GM23338 (cell line): ENCODE measurements at regions not wholly inside any gene's neighbourhood (a gene's known extent, or its start where the extent isn't known, plus 50 kb on each side); places are given as distances from the start of the nearest gene placed in this dataset.

Source experiments
- ATAC-seq: fragments of 200-7000 bp; cut with Tn5 transposase; 3 replicates; pipeline ENCODE4 v1.9.1; 2020
- DNase-seq: peaks from one replicate; pipeline ENCODE4 v3.0.0-alpha.2; 2015; ENCODE audit warnings: low spot score
- H2AFZ ChIP-seq: fragments of 200-600 bp; sonication (generic); 2 replicates; pipeline ENCODE4 v1.8.0; 2016; ENCODE audit warnings: antibody characterized with exemption, mild to moderate bottlenecking, moderate library complexity
- H3F3A ChIP-seq: fragments of 200-600 bp; sonication (generic); replicated peaks from 2 replicates; pipeline ENCODE4 v1.8.0; 2017; ENCODE audit warnings: antibody characterized with exemption, mixed run types, low read depth
- H3K27ac ChIP-seq: fragments of 200-600 bp; sonication (generic); 2 replicates; pipeline ENCODE4 v1.6.1; 2016; ENCODE audit warnings: low read depth
- H3K27me3 ChIP-seq: fragments of 200-600 bp; sonication (generic); 2 replicates; pipeline ENCODE4 v1.8.0; 2016; ENCODE audit warnings: mild to moderate bottlenecking, mixed run types, moderate library complexity; ENCODE audit not compliant: insufficient read depth
- H3K36me3 ChIP-seq: fragments of 200-600 bp; sonication (generic); 2 replicates; pipeline ENCODE4 v1.8.0; 2016; ENCODE audit warnings: mild to moderate bottlenecking; ENCODE audit not compliant: insufficient read depth
- H3K4me1 ChIP-seq: fragments of 200-600 bp; sonication (generic); 2 replicates; pipeline ENCODE4 v1.8.0; 2016; ENCODE audit warnings: mild to moderate bottlenecking, moderate library complexity; ENCODE audit not compliant: insufficient read depth
- H3K4me2 ChIP-seq: fragments of 200-600 bp; sonication (generic); 2 replicates; pipeline ENCODE4 v1.7.1; 2017; ENCODE audit warnings: mixed run types
- H3K4me3 ChIP-seq: fragments of 200-600 bp; sonication (generic); 2 replicates; pipeline ENCODE4 v1.6.1; 2016; ENCODE audit warnings: mixed run types
- H3K79me2 ChIP-seq: fragments of 200-600 bp; sonication (generic); replicated peaks from 2 replicates; pipeline ENCODE4 v1.8.0; 2017; ENCODE audit warnings: mild to moderate bottlenecking; ENCODE audit not compliant: insufficient read depth
- H3K9me2 ChIP-seq: fragments of 200-600 bp; sonication (generic); 2 replicates; pipeline ENCODE4 v1.8.0; 2017; ENCODE audit not compliant: insufficient read depth
- H4K20me1 ChIP-seq: fragments of 200-600 bp; sonication (generic); replicated peaks from 2 replicates; pipeline ENCODE4 v1.8.0; 2017; ENCODE audit warnings: mild to moderate bottlenecking; ENCODE audit not compliant: insufficient read depth
- H3K27ac Mint-ChIP-seq: 2 replicates; pipeline ENCODE4 v1.8.0; 2020; ENCODE audit warnings: inconsistent platforms, mild to moderate bottlenecking, moderate library complexity, mixed read lengths
- H3K27me3 Mint-ChIP-seq: 3 replicates; pipeline ENCODE4 v1.8.0; 2022; ENCODE audit warnings: low read depth, mild to moderate bottlenecking, moderate library complexity, mixed read lengths, inconsistent platforms; ENCODE audit not compliant: insufficient read depth, poor library complexity
- H3K36me3 Mint-ChIP-seq: 3 replicates; pipeline ENCODE4 v1.8.0; 2021; ENCODE audit warnings: low read depth, mild to moderate bottlenecking, inconsistent platforms, moderate library complexity, mixed read lengths
- H3K4me1 Mint-ChIP-seq: 3 replicates; pipeline ENCODE4 v1.8.0; 2020; ENCODE audit warnings: mild to moderate bottlenecking, inconsistent platforms, mixed read lengths
- H3K4me3 Mint-ChIP-seq: 3 replicates; pipeline ENCODE4 v1.8.0; 2021; ENCODE audit warnings: moderate library complexity, mild to moderate bottlenecking, inconsistent platforms, mixed read lengths
- H3K9me3 Mint-ChIP-seq: 3 replicates; pipeline ENCODE4 v1.8.0; 2020; ENCODE audit warnings: moderate library complexity, mild to moderate bottlenecking, inconsistent platforms, mixed read lengths
- CREB1 ChIP-seq: fragments of 250-450 bp; sonication (Bioruptor Pico); IDR thresholded peaks from 2 replicates; pipeline ENCODE4 v1.5.0; 2020; ENCODE audit warnings: low read depth, mild to moderate bottlenecking, moderate library complexity
- ETS1 ChIP-seq: IDR thresholded peaks from 2 replicates; pipeline ENCODE4 v1.6.1; 2016; ENCODE audit warnings: antibody characterized with exemption
- EZH2 ChIP-seq: fragments of 200-600 bp; sonication (generic); IDR thresholded peaks from one replicate; pipeline ENCODE4 v1.8.0; 2017; ENCODE audit warnings: antibody characterized with exemption, mild to moderate bottlenecking, low read depth; ENCODE audit not compliant: unreplicated experiment
- JUNB ChIP-seq: IDR thresholded peaks from one replicate; pipeline ENCODE4 v1.6.1; 2016; ENCODE audit warnings: antibody characterized with exemption; ENCODE audit not compliant: unreplicated experiment
- NANOG ChIP-seq: IDR thresholded peaks from 2 replicates; pipeline ENCODE4 v1.6.1; 2016; ENCODE audit warnings: antibody characterized with exemption, borderline replicate concordance
- POLR2AphosphoS5 ChIP-seq: IDR thresholded peaks from 2 replicates; pipeline ENCODE4 v1.6.1; 2016; ENCODE audit warnings: antibody characterized with exemption, low read depth
- ZNF331 ChIP-seq: fragments of 250-450 bp; sonication (Bioruptor Pico); IDR thresholded peaks from 2 replicates; pipeline ENCODE4 v1.5.0; 2020; ENCODE audit warnings: low read depth, mild to moderate bottlenecking, moderate library complexity
- ZNF462 ChIP-seq: fragments of 250-450 bp; sonication (Bioruptor Pico); IDR thresholded peaks from 2 replicates; pipeline ENCODE4 v1.5.0; 2020; ENCODE audit warnings: mild to moderate bottlenecking, moderate library complexity

- Mint-ChIP-seq H3K27ac (no peak overlapping the region), H3K4me3 (no peak overlapping the region), H3K4me1 (no peaks in the 10 kb centered on the region; the same call in 1 of the 3 replicates), H3K9me3 (no peaks in the 10 kb centered on the region), H3K36me3 (no peaks in the 10 kb centered on the region), H3K27me3 (peaks cover 3% of the 10 kb centered on the region)
- no peak overlapping the region for H3K4me3 ChIP-seq
- no peak for DNase-seq
- H3K4me2 ChIP-seq, result no peak overlapping the region
- no peaks in the 10 kb centered on the region for H3F3A ChIP-seq
- no peak overlapping the region for H3K27ac ChIP-seq
- H3K36me3 ChIP-seq, result no peaks in the 10 kb centered on the region
- ATAC-seq, result no peak
- no peaks in the 10 kb centered on the region for H3K9me2 ChIP-seq
- H3K79me2 ChIP-seq, result no peaks in the 10 kb centered on the region
- no peaks in the 10 kb centered on the region for H3K27me3 ChIP-seq
- no peak overlapping the region for H2AFZ ChIP-seq
- no peak for TF ChIP-seq ETS1
- no peak for TF ChIP-seq NANOG
- no peak for TF ChIP-seq ZNF331 (CRISPR knock-in tag)
- TF ChIP-seq JUNB, result no peak
- no peak for TF ChIP-seq CREB1
- no peak for TF ChIP-seq ZNF462
- no peaks in the 10 kb centered on the region for H4K20me1 ChIP-seq
- no peaks in the 10 kb centered on the region for H3K4me1 ChIP-seq
Measured at GRCh38 chr1:182242641-182243040, 148.9 kb downstream of the GLUL start.

GRCh38 chr1:182240085-182240484 is 151.5 kb downstream of the GLUL start:
- ATAC-seq (no peak), DNase-seq (no peak)
- H3K27me3 ChIP-seq, result no peaks in the 10 kb centered on the region
- no peak overlapping the region for H3K27ac ChIP-seq
- H3F3A ChIP-seq, result no peaks in the 10 kb centered on the region
- H4K20me1 ChIP-seq, result no peaks in the 10 kb centered on the region
- no peak overlapping the region for H3K4me3 ChIP-seq
- no peaks in the 10 kb centered on the region for H3K36me3 Mint-ChIP-seq
- H3K4me3 Mint-ChIP-seq, result no peak overlapping the region
- H3K36me3 ChIP-seq, result no peaks in the 10 kb centered on the region
- no peak overlapping the region for H3K27ac Mint-ChIP-seq
- H2AFZ ChIP-seq, result no peak overlapping the region
- no peak overlapping the region for H3K4me2 ChIP-seq
- no peaks in the 10 kb centered on the region for H3K79me2 ChIP-seq
- H3K9me3 Mint-ChIP-seq, result no peaks in the 10 kb centered on the region
- H3K9me2 ChIP-seq, result no peaks in the 10 kb centered on the region
- H3K27me3 Mint-ChIP-seq, result peaks cover 5% of the 10 kb centered on the region
- H3K4me1 Mint-ChIP-seq, result peaks cover 6% of the 10 kb centered on the region
- H3K4me1 ChIP-seq, result no peaks in the 10 kb centered on the region
- TF ChIP-seq ZNF331 (CRISPR knock-in tag), result no peak
- TF ChIP-seq POLR2AphosphoS5, result no peak
- no peak for TF ChIP-seq EZH2
- no peak for TF ChIP-seq CREB1
